Cardiac septum (tissue), 1 donor: ENCODE measurements at regions not wholly inside any gene's neighbourhood (a gene's known extent, or its start where the extent isn't known, plus 50 kb on each side); places are given as distances from the start of the nearest gene placed in this dataset.

Experiments
- DNase-seq: peaks from one replicate; pipeline ENCODE4 v3.0.0-alpha.2; 2020; ENCODE audit warnings: low spot score
- intact Hi-C: fragments of 100-400 bp; cut with DNase I; formaldehyde crosslinking; loops from one replicate; pipeline ENCODE4 v1.14.0; 2022
- donor health status: DM: no; HTN: no; CAD: no.

GRCh38 chr11:80826808-80827207 lies 1386.0 kb upstream of the TENM4 start:
- DNase-seq = no peak
- intact Hi-C loops = no loop called here

GRCh38 chr11:80822308-80822707 lies 1381.5 kb upstream of the TENM4 start:
- intact Hi-C loops = no loop called here
- DNase-seq = no peak

GRCh38 chr11:80819271-80819670 lies 1378.4 kb upstream of the TENM4 start:
- intact Hi-C loops = no loop called here

GRCh38 chr11:80816966-80817365 lies 1376.1 kb upstream of the TENM4 start:
- no peak for DNase-seq
- intact Hi-C loops = no loop called here

More at GRCh38 chr11:80819271-80819670, 1378.4 kb upstream of the TENM4 start:
- no peak for DNase-seq

- no peak for DNase-seq
- intact Hi-C loops = no loop called here
Measured at GRCh38 chr11:80816454-80816847, 1375.6 kb upstream of the TENM4 start.

- intact Hi-C loops = no loop called here
- DNase-seq = no peak
Measured at GRCh38 chr11:80815752-80816453, 1375.1 kb upstream of the TENM4 start.

GRCh38 chr11:80814813-80815212 lies 1374.0 kb upstream of the TENM4 start:
- intact Hi-C loops = no loop called here
- DNase-seq = no peak

GRCh38 chr11:80810695-80811094 lies 1369.9 kb upstream of the TENM4 start:
- intact Hi-C loops = no loop called here

GRCh38 chr11:80798174-80798573 lies 1357.3 kb upstream of the TENM4 start:
- intact Hi-C loops = no loop called here
- no peak for DNase-seq

More at GRCh38 chr11:80810695-80811094, 1369.9 kb upstream of the TENM4 start:
- no peak for DNase-seq

GRCh38 chr11:80783561-80783960 lies 1342.7 kb upstream of the TENM4 start:
- intact Hi-C loops = no loop called here
- DNase-seq = no peak

- DNase-seq = no peak
- intact Hi-C loops = no loop called here
Measured at GRCh38 chr11:80782135-80782885, 1341.5 kb upstream of the TENM4 start.

GRCh38 chr11:80779905-80780605 lies 1339.2 kb upstream of the TENM4 start:
- DNase-seq = no peak
- intact Hi-C loops = no loop called here

GRCh38 chr11:80778941-80779340 lies 1338.1 kb upstream of the TENM4 start:
- intact Hi-C loops = no loop called here
- DNase-seq = no peak

GRCh38 chr11:80778432-80778831 lies 1337.6 kb upstream of the TENM4 start:
- no peak for DNase-seq
- intact Hi-C loops = no loop called here

GRCh38 chr11:80773919-80774318 lies 1333.1 kb upstream of the TENM4 start:
- DNase-seq = no peak

GRCh38 chr11:80771017-80771416 lies 1330.2 kb upstream of the TENM4 start:
- DNase-seq = no peak
- intact Hi-C loops = no loop called here

More at GRCh38 chr11:80773919-80774318, 1333.1 kb upstream of the TENM4 start:
- intact Hi-C loops = no loop called here

GRCh38 chr11:80758787-80759186 lies 1318.0 kb upstream of the TENM4 start:
- intact Hi-C loops = no loop called here
- DNase-seq = no peak

GRCh38 chr11:80748207-80748925 lies 1307.5 kb upstream of the TENM4 start:
- no peak for DNase-seq
- intact Hi-C loops = no loop called here

- intact Hi-C loops = no loop called here
- DNase-seq = no peak
Measured at GRCh38 chr11:80746300-80746699, 1305.5 kb upstream of the TENM4 start.

GRCh38 chr11:80745416-80745815 lies 1304.6 kb upstream of the TENM4 start:
- DNase-seq = no peak
- intact Hi-C loops = no loop called here
